ENCODE measurements at regions not wholly inside any gene's neighbourhood (a gene's known extent, or its start where the extent isn't known, plus 50 kb on each side); places are given as distances from the start of the nearest gene placed in this dataset.

DNA sequence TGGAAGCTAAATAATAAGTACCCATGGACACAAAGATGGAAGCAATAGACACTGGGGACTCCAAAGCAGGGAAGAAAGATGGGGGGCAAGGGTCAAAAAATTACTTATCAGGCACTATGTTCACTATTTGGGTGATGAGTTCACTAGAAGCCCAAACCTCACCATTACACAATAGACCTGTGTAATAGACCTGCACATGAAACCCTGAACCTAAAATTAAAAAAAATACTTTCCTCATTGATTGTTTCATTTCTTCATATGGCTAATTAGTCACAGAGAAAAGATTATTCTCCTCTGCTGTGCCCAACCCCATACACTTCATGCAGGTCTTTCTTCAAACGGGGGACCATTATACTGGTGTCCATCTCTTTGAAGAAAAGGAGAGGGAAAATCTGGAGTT is 213.0 kb upstream of the DTNBP1 start:
- no peak overlapping the region for H2BK5ac ChIP-seq (ENCODE audit: insufficient read length, low read length)
- H4K20me1 ChIP-seq (ENCODE audit: control insufficient read depth, insufficient read depth, insufficient read length) = no peaks in the 10 kb centered on the region
- no peaks in the 10 kb centered on the region for H3K23me2 ChIP-seq (ENCODE audit: insufficient read length, low read depth, low read length, poor library complexity, severe bottlenecking)
- H3K56ac ChIP-seq (ENCODE audit: insufficient read length, low read depth, low read length) = no peak overlapping the region
- no peak overlapping the region for H2AK5ac ChIP-seq (ENCODE audit: insufficient read length, low read length)
- H4K8ac ChIP-seq (replicated peaks; ENCODE audit: insufficient read length, low read depth, low read length) = no peak overlapping the region
- H3K4me3 Mint-ChIP-seq = no peak overlapping the region
- peaks cover 16 to 22% of the 10 kb centered on the region in 2 experiments for H3K4me1 Mint-ChIP-seq
- H3K9me3 ChIP-seq (ENCODE audit: control insufficient read depth, low read depth, low read length) = no peaks in the 10 kb centered on the region
- H3K27ac Mint-ChIP-seq = no peak overlapping the region
- H3K27me3 ChIP-seq (ENCODE audit: insufficient read depth, low read length) = no peaks in the 10 kb centered on the region
- H2AFZ ChIP-seq (ENCODE audit: low read length) = no peak overlapping the region
- H4K91ac ChIP-seq (ENCODE audit: insufficient read length, low read depth, low read length) = no peak overlapping the region
- H3K4me1 ChIP-seq (ENCODE audit: insufficient read depth, low read length) = peaks cover 5% of the 10 kb centered on the region; the same call in 1 of the 2 replicates
- no peak overlapping the region for H3K18ac ChIP-seq (ENCODE audit: insufficient read length, low read depth, low read length)
- no peak overlapping the region for H3T11ph ChIP-seq (ENCODE audit: low read length)
- no peak for DNase-seq
- no peak overlapping the region for H2BK15ac ChIP-seq (ENCODE audit: low read depth, low read length)
- H2BK12ac ChIP-seq (ENCODE audit: insufficient read length, low read depth, low read length) = no peak overlapping the region
- no peak overlapping the region for H3K9ac ChIP-seq (ENCODE audit: extremely low read depth, insufficient read length, low read length)
- no peak overlapping the region for H3K4me2 ChIP-seq (ENCODE audit: insufficient read depth, insufficient read length, low read length)
- WGBS (ENCODE audit: extremely low coverage, insufficient read length, low lambda C conversion rate) = no CpG with 5 or more reads among the region's 1 CpG
- no peak overlapping the region for H3K4ac ChIP-seq (ENCODE audit: low read depth, low read length)
- no peaks in the 10 kb centered on the region for H3K9me3 Mint-ChIP-seq
- H3K79me2 ChIP-seq (ENCODE audit: insufficient read depth, low read length) = no peaks in the 10 kb centered on the region
- TF ChIP-seq, protein P1, sequence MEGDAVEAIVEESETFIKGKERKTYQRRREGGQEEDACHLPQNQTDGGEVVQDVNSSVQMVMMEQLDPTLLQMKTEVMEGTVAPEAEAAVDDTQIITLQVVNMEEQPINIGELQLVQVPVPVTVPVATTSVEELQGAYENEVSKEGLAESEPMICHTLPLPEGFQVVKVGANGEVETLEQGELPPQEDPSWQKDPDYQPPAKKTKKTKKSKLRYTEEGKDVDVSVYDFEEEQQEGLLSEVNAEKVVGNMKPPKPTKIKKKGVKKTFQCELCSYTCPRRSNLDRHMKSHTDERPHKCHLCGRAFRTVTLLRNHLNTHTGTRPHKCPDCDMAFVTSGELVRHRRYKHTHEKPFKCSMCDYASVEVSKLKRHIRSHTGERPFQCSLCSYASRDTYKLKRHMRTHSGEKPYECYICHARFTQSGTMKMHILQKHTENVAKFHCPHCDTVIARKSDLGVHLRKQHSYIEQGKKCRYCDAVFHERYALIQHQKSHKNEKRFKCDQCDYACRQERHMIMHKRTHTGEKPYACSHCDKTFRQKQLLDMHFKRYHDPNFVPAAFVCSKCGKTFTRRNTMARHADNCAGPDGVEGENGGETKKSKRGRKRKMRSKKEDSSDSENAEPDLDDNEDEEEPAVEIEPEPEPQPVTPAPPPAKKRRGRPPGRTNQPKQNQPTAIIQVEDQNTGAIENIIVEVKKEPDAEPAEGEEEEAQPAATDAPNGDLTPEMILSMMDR (conservative IDR thresholded peaks at IDR 0.05) = no peak
- no peak overlapping the region for H4K5ac ChIP-seq (ENCODE audit: insufficient read length, low read depth, low read length)
- H3K14ac ChIP-seq (ENCODE audit: insufficient read depth, low read length) = no peak overlapping the region
- H3K27ac ChIP-seq (ENCODE audit: insufficient read length, low read depth, low read length) = no peak overlapping the region
- H3K27me3 Mint-ChIP-seq (ENCODE audit: low read depth) = peaks cover 5% of the 10 kb centered on the region
- no peaks in the 10 kb centered on the region for H3K36me3 Mint-ChIP-seq (ENCODE audit: insufficient read depth in 1 of 3, low read depth in 3 of 3)
- H3K23ac ChIP-seq (ENCODE audit: insufficient read length, low read depth, low read length) = no peak overlapping the region
- no peak overlapping the region for H2BK120ac ChIP-seq (ENCODE audit: low read depth, low read length, poor library complexity, severe bottlenecking)
- H3K79me1 ChIP-seq (ENCODE audit: insufficient read depth, low read depth, low read length, poor library complexity, severe bottlenecking) = no peaks in the 10 kb centered on the region
- no peak overlapping the region for H2BK20ac ChIP-seq (ENCODE audit: low read depth, low read length, poor library complexity, severe bottlenecking)
